Astrocyte (in vitro differentiated cells and primary cell): ENCODE measurements at regions not wholly inside any gene's neighbourhood (a gene's known extent, or its start where the extent isn't known, plus 50 kb on each side); places are given as distances from the start of the nearest gene placed in this dataset.

Experiments
- EZH2 ChIP-seq: IDR thresholded peaks from 2 replicates; pipeline ENCODE4 v1.6.1; 2012; ENCODE audit warnings: mild to moderate bottlenecking, low read length, inconsistent platforms; ENCODE audit not compliant: insufficient read depth
- TF ChIP-seq, protein P1 (sequence below): IDR thresholded peaks from 2 replicates; pipeline ENCODE4 v1.5.1; 2011; ENCODE audit warnings: low read depth, mild to moderate bottlenecking, inconsistent platforms, low read length, moderate library complexity; ENCODE audit not compliant: insufficient read depth

DNA sequence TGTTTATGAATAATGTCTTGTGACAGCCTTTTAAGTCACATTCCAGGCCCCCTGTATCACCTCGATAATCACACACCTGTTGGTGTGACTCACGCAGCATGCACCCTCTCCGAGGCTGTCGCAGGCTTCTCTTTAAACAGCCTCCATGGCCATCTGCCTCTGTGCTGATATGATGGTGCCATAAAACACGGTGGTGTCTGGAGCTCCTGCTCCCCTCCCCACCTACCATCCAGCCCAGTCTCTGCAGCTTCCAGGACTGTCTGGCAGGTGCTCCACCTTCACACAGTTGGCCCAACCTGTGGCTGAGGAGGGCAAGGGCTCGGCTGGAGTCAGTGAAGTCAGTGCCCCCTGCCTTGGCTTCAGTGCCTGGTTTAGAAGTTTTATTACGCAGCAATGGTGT lies 173.8 kb upstream of the RPL34 start:
- TF ChIP-seq, protein P1, sequence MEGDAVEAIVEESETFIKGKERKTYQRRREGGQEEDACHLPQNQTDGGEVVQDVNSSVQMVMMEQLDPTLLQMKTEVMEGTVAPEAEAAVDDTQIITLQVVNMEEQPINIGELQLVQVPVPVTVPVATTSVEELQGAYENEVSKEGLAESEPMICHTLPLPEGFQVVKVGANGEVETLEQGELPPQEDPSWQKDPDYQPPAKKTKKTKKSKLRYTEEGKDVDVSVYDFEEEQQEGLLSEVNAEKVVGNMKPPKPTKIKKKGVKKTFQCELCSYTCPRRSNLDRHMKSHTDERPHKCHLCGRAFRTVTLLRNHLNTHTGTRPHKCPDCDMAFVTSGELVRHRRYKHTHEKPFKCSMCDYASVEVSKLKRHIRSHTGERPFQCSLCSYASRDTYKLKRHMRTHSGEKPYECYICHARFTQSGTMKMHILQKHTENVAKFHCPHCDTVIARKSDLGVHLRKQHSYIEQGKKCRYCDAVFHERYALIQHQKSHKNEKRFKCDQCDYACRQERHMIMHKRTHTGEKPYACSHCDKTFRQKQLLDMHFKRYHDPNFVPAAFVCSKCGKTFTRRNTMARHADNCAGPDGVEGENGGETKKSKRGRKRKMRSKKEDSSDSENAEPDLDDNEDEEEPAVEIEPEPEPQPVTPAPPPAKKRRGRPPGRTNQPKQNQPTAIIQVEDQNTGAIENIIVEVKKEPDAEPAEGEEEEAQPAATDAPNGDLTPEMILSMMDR, result no peak
- TF ChIP-seq EZH2, result no peak
